ENCODE measurements at regions not wholly inside any gene's neighbourhood (a gene's known extent, or its start where the extent isn't known, plus 50 kb on each side); places are given as distances from the start of the nearest gene placed in this dataset.
"Not testable (repeated sequence)": the region's sequence is repeated elsewhere in the genome, so short reads cannot be mapped to it uniquely, and the experiment has no call there.

GRCh38 chr2:145750612-145751011, 1230.7 kb upstream of the ZEB2 start:
- peak; percentile 61 for DNase-seq

GRCh38 chr2:145750144-145750543, 1230.2 kb upstream of the ZEB2 start:
- DNase-seq = peak; percentile 96

GRCh38 chr2:145749556-145749955, 1229.6 kb upstream of the ZEB2 start:
- no peak for DNase-seq

GRCh38 chr2:145748927-145749326, 1229.0 kb upstream of the ZEB2 start:
- DNase-seq = peak; percentile 88

- no peak for DNase-seq
Observed at GRCh38 chr2:145747715-145748114, 1227.8 kb upstream of the ZEB2 start.

- not testable (repeated sequence) for DNase-seq
Observed at GRCh38 chr2:145745387-145745721, 1225.4 kb upstream of the ZEB2 start.

GRCh38 chr2:145744541-145745386, 1224.8 kb upstream of the ZEB2 start:
- peak; percentile 65 for DNase-seq

- DNase-seq = no peak
Observed at GRCh38 chr2:145743011-145743410, 1223.1 kb upstream of the ZEB2 start.

GRCh38 chr2:145741636-145742035, 1221.7 kb upstream of the ZEB2 start:
- no peak for DNase-seq

- no peak for DNase-seq
Observed at GRCh38 chr2:145741181-145741580, 1221.3 kb upstream of the ZEB2 start.

- no peak for DNase-seq
Observed at GRCh38 chr2:145740302-145740701, 1220.4 kb upstream of the ZEB2 start.

- no peak for DNase-seq
Observed at GRCh38 chr2:145739681-145740080, 1219.8 kb upstream of the ZEB2 start.

GRCh38 chr2:145736871-145737270, 1217.0 kb upstream of the ZEB2 start:
- DNase-seq = no peak

- DNase-seq = no peak
Observed at GRCh38 chr2:145731467-145731866, 1211.5 kb upstream of the ZEB2 start.

GRCh38 chr2:145729993-145730770, 1210.3 kb upstream of the ZEB2 start:
- peak; percentile 48 for DNase-seq

- no peak for DNase-seq
Observed at GRCh38 chr2:145729481-145729880, 1209.6 kb upstream of the ZEB2 start.

- no peak for DNase-seq
Observed at GRCh38 chr2:145728511-145728910, 1208.6 kb upstream of the ZEB2 start.

GRCh38 chr2:145725876-145726275, 1206.0 kb upstream of the ZEB2 start:
- DNase-seq = no peak

GRCh38 chr2:145724311-145724898, 1204.5 kb upstream of the ZEB2 start:
- DNase-seq = peak; percentile 73

GRCh38 chr2:145723872-145724271, 1204.0 kb upstream of the ZEB2 start:
- DNase-seq = peak; percentile 98

GRCh38 chr2:145721681-145722080, 1201.8 kb upstream of the ZEB2 start:
- DNase-seq = no peak

- no peak for DNase-seq
Observed at GRCh38 chr2:145715601-145716000, 1195.7 kb upstream of the ZEB2 start.

- DNase-seq = no peak
Observed at GRCh38 chr2:145710303-145710702, 1190.4 kb upstream of the ZEB2 start.

GRCh38 chr2:145702305-145702704, 1182.4 kb upstream of the ZEB2 start:
- no peak for DNase-seq
